Panc1 (cell line): ENCODE measurements at regions not wholly inside any gene's neighbourhood (a gene's known extent, or its start where the extent isn't known, plus 50 kb on each side); places are given as distances from the start of the nearest gene placed in this dataset.

Experiments used
- CTCF ChIP-seq: fragments of 450-650 bp; IDR thresholded peaks from 2 replicates; pipeline ENCODE4 v1.5.1; 2017; ENCODE audit warnings: mild to moderate bottlenecking
- POLR2AphosphoS5 ChIP-seq: IDR thresholded peaks from 2 replicates; pipeline ENCODE4 v1.6.1; 2012; ENCODE audit warnings: mild to moderate bottlenecking, low read depth, low read length, moderate library complexity
- REST ChIP-seq, 2 experiments: IDR thresholded peaks; 2 replicates each; pipeline ENCODE4 v1.6.1; 2011 to 2012; ENCODE audit warnings: low read depth in 2 of 2, control low read depth in 1 of 2, low read length in 1 of 2, mild to moderate bottlenecking in 1 of 2, moderate library complexity in 1 of 2; ENCODE audit not compliant: insufficient read depth in 1 of 2
- SIN3A ChIP-seq: IDR thresholded peaks from 2 replicates; pipeline ENCODE4 v1.6.1; 2012; ENCODE audit warnings: low read depth, mild to moderate bottlenecking, low read length, moderate library complexity, borderline replicate concordance; ENCODE audit not compliant: insufficient read depth

- TF ChIP-seq CTCF (no peak), POLR2AphosphoS5 (no peak), SIN3A (no peak), REST (IDR thresholded peaks at IDR 0.05; ENCODE audit: insufficient read depth in 1 of 2, low read depth in 2 of 2, low read length in 1 of 2) (no peak)
Observed at GRCh38 chr3:109608574-109608973, 271.2 kb upstream of the DPPA4 start.
